GM10266 (cell line): ENCODE measurements at regions not wholly inside any gene's neighbourhood (a gene's known extent, or its start where the extent isn't known, plus 50 kb on each side); places are given as distances from the start of the nearest gene placed in this dataset.

Experiments used
- DNase-seq: peaks from one replicate; pipeline ENCODE4 v3.0.0; 2012; ENCODE audit errors: extremely low spot score
- TF ChIP-seq, protein P1 (sequence below): IDR thresholded peaks from 2 replicates; pipeline ENCODE4 v1.5.1; 2012; ENCODE audit warnings: mild to moderate bottlenecking, low read depth; ENCODE audit not compliant: control insufficient read depth, insufficient read depth; ENCODE audit errors: missing control alignments

DNA sequence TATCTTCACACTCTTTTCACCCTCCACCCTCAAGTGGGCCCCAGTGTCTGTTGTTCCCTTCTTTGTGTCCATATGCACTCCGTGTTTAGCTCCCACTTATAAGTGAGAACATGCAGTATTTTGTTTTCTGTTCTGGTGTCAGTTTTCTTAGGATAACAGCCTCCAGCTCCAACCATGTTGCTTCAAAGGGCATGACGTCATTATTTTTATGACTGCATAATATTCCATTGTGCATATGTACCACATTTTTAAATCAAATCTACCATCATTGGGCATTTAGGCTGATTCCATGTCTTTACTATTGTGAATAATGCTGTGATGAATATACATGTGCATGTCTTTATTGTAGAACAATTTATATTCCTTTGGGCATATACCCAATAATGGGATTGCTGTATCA is 140.3 kb downstream of the LYPLAL1 start:
- TF ChIP-seq, protein P1, sequence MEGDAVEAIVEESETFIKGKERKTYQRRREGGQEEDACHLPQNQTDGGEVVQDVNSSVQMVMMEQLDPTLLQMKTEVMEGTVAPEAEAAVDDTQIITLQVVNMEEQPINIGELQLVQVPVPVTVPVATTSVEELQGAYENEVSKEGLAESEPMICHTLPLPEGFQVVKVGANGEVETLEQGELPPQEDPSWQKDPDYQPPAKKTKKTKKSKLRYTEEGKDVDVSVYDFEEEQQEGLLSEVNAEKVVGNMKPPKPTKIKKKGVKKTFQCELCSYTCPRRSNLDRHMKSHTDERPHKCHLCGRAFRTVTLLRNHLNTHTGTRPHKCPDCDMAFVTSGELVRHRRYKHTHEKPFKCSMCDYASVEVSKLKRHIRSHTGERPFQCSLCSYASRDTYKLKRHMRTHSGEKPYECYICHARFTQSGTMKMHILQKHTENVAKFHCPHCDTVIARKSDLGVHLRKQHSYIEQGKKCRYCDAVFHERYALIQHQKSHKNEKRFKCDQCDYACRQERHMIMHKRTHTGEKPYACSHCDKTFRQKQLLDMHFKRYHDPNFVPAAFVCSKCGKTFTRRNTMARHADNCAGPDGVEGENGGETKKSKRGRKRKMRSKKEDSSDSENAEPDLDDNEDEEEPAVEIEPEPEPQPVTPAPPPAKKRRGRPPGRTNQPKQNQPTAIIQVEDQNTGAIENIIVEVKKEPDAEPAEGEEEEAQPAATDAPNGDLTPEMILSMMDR, result no peak
- DNase-seq, result no peak

DNA sequence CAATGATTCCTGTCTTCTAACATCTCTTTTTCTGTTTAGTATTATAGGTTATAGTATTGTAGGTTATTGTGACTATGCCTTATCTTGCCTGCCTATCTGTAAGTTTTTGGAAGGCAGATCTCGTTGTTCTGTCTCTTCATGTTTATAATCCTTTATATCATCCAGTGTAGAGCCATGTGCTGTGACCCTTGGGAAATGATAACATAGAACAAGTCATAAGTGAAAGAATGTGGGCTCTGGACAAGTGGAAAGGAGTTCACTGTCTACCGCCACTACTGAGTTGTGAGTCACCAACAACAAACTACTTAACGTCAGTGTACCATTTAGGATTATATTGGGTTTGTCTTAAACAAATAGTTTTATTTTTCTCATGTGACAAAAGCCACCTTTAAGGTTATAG is 139.3 kb downstream of the LYPLAL1 start:
- TF ChIP-seq, protein P1, result no peak
- DNase-seq, result no peak

DNA sequence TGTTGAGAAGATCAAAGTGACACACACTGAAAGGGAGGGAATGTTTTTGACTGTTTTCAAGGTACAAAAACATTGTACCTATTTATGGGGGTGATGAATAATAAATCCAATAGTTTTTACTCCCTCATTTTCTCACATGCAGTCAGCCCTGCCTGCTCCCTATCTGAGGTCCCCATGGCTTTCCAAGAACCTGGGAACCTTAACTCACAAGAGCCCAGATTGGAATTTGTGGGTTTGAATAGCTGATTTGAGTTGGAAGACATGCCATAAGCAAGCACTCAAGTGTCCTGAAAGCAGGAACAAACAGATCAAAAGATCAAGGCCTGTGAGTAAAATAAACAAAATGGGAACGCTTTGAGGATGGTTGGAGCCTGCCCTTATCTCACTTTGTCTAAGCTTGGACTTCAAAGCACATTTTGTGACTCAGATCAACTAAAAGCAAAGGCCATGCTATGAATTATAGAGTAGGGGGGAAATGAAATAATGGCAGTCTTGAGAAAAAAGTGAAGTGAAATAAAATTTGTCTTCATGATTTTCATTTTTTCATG is 136.6 kb downstream of the LYPLAL1 start:
- DNase-seq, result no peak
- TF ChIP-seq, protein P1, result no peak

DNA sequence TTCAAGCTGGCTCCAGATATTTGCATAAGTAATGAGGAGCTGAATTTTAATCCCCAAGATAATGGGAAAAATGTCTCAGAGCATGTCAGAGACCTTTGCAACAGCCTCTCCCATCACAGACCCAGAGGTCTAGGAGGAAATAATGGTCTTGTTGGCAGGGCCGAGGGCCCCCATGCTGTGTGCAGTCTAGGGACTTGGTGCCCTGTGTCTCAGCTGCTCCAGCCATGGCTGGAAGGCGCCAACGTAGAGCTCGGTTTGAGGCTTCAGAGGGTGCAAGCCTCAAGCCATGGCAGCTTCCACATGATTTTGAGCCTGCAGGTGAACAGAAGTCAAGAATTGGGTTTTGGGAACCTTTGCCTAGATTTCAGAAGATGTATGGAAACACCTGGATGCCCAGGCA is 134.7 kb downstream of the LYPLAL1 start:
- TF ChIP-seq, protein P1, result no peak
- no peak for DNase-seq

DNA sequence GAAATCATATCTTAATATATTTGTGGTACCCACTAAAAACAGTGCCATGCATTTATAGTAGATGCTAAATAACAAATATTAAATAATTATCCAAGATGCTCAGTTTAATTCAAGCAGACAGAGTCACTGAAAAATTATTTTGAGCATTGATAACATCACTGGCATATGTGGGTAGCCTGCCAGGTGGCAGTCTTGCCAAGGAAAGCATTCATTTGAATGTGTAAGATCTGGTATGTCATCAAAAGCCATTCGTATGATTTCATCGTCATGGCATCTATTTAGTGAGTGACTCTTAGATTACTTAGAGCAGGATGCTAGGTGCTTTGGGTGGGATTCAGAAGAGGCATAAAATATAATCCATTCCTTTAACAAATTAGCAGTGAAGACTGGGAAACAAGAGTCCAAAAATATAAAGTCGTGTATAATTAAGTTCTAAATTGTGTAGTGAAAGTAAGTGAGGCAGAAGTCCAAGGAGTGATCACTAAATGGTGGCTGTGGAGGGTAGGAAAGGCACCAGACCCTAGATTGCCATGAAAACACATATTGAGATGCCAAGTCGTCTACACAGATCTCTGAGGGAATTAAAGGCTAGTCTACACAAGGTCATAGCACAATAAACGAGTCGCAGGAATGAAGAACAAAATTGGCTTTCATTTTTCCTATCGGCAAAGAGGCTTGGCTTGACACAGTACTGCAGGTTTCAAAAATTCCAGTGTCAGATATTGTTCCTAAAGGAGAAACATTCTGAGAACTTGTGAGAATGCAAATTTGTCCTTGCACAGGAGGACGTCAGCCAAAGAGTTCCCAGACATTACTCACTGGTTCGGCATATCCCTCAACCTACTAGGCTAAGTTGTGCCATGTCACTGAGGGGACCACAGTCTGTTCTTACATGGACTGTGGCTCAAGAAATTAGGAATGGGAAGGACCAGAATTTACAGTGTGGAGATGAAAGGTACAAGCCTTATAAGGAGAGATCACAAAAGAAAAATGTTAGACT is 130.8 kb downstream of the LYPLAL1 start:
- TF ChIP-seq, protein P1, result no peak
- DNase-seq, result no peak

DNA sequence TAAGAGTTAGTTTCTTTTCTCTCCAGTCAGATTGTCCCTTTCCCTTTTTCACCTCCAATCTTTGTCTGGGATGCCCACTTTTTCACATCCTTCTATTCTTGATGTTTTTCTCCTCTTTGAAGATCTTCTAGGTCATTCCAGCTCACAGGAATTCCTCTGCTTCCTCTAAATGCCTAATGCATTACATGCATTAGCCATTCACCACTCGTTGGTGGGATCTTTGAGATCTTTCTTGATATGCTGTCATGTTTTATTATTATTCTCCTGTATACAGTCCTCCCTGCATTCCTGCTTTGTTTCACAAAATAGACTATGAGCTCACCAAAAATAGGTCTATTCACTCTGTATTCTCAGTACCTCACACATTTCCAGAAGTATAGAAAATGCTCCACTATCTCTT is 129.0 kb downstream of the LYPLAL1 start:
- DNase-seq, result no peak
- TF ChIP-seq, protein P1, result no peak

DNA sequence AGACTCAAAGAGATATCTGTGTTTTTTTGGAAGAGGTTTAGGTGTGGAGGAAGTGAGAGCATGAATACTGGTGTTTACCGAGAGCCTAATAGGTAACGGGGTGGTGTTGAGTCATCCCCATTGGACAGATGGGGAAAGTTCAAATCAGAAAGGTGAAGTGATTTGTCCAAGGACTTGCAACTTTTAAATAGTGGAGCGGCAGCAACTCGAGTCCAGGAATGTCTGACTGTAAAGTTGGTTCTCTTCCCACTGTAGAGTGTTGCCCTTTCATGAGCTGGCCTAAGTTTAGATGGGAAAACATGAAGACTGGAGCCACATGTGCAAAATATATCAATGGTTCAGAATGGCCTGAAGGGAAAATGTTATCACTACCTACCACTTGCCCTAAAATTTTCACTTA is 125.7 kb downstream of the LYPLAL1 start:
- TF ChIP-seq, protein P1, result no peak
- DNase-seq, result no peak
